NCI-H524 (cell line): ENCODE measurements at regions not wholly inside any gene's neighbourhood (a gene's known extent, or its start where the extent isn't known, plus 50 kb on each side); places are given as distances from the start of the nearest gene placed in this dataset.

ENCODE experiments used
- DNase-seq, 2 experiments: peaks; one replicate each; lab custom pipeline; 2025; lab: John Stamatoyannopoulos, UW

- DNase-seq = no peak
Observed at GRCh38 chrX:6313356-6313755, 84.7 kb upstream of the NLGN4X start.

GRCh38 chrX:6311540-6311939, 82.9 kb upstream of the NLGN4X start:
- DNase-seq = no peak

- no peak for DNase-seq
Observed at GRCh38 chrX:6307156-6307555, 78.5 kb upstream of the NLGN4X start.

GRCh38 chrX:6299724-6300123, 71.1 kb upstream of the NLGN4X start:
- DNase-seq = no peak

- DNase-seq = no peak
Observed at GRCh38 chrX:6293716-6294115, 65.0 kb upstream of the NLGN4X start.

- DNase-seq = no peak
Observed at GRCh38 chrX:6292599-6292998, 63.9 kb upstream of the NLGN4X start.

- DNase-seq = no peak
Observed at GRCh38 chrX:6291444-6291843, 62.8 kb upstream of the NLGN4X start.

GRCh38 chrX:6283826-6284225, 55.2 kb upstream of the NLGN4X start:
- no peak for DNase-seq

GRCh38 chrX:6279277-6279909, 50.7 kb upstream of the NLGN4X start:
- no peak for DNase-seq
